GM18858 (cell line): ENCODE measurements at regions not wholly inside any gene's neighbourhood (a gene's known extent, or its start where the extent isn't known, plus 50 kb on each side); places are given as distances from the start of the nearest gene placed in this dataset.
A peak's percentile ranks its signal among the peaks of the same experiment; 100 is the strongest.
"Not testable (repeated sequence)": the region's sequence is repeated elsewhere in the genome, so short reads cannot be mapped to it uniquely, and the experiment has no call there.

Experiments used
- ATAC-seq: cut with Tn5 transposase; IDR thresholded peaks from one replicate; pipeline ENCODE4 v1.9.1; 2021; ENCODE audit not compliant: unreplicated experiment

DNA sequence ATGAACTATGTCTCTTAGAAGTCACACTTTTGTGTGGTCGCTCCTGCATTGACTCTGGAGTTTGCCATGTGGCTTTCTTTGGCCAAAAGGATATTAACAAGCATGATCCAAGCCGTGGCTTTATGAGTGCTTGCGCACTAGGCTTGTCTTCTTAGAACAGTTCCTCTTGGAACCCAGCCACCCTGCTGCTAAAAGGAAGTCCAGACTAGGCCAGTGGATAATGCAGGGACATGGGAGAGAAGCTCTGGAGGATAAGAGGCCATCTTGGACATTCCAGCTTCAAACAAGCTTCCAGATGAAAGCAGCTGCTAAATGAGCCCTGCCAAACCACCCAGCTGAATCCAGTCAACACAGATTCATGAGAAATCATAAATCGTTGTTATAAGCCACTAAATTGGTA is 346.4 kb downstream of the CDC5L start:
- no peak for ATAC-seq

DNA sequence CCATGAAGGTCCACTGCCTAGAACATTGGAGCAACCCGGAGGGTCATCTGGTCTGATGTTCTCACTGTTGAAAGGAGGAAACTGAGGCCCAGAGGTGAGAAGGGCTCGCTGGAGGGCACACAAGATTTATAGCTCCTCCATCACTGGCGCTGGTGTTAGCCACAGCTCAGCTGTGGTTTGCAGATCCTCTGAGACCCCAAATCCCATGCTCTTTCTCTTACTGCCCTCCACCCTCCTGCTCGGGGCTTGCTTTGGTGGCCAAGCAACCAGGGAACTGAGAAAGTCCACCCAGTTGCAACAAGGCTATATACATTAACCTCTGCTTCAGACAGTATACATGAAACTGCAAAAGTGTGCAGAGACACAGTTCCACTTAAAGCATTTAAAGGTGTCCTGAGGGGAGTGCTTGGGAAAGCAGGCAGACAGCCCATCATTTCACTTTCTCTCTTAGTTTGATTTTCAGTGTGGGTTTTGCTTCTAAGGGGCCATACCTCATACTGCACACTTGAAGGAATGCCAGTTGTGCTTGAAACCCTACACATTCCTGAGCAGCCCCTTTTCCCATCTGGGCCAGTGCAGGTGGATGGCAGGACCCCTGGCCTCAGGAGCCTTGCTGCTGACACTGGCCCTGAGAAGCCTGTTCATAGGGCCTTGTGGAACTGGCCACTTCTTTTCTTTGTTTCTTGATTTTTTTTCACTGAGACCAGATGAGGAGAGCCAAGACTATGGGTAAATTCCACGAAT is 347.6 kb downstream of the CDC5L start:
- ATAC-seq = no peak

DNA sequence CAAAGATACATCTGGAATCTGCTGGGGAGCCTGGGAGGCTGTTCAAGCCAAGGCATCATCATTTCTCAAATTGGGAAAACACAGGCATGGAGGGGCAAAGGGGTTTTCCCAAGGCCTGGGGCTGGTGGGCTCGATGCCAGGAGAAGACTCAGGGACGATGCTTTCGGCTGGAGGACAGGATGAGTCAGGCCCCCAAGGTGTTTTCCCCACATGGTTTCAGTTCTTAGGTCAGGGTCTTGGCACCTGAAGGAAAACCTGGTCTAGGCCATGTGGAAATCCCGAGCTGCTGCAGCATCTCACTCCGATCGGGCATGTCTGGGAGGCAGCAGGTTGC is 348.1 kb downstream of the CDC5L start:
- no peak for ATAC-seq

DNA sequence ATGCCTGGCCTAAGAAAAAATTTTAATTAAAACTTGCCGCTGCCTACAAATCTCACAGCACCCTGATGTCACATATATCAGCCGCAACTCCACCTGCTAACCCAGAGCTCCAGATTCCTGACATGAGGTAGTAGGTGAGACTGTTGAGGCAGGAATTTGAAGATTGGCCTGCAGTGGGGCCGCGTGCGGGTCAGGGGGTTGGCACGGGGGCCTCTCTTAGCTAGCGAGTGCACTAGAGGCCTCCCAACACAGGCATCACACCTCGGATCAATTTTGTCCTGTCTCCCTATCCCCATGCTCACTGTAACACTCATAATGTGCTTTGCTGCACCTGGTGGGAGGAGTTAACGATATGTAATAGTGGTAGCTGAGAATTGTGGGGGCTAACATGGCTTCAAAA is 349.8 kb downstream of the CDC5L start:
- ATAC-seq = no peak

DNA sequence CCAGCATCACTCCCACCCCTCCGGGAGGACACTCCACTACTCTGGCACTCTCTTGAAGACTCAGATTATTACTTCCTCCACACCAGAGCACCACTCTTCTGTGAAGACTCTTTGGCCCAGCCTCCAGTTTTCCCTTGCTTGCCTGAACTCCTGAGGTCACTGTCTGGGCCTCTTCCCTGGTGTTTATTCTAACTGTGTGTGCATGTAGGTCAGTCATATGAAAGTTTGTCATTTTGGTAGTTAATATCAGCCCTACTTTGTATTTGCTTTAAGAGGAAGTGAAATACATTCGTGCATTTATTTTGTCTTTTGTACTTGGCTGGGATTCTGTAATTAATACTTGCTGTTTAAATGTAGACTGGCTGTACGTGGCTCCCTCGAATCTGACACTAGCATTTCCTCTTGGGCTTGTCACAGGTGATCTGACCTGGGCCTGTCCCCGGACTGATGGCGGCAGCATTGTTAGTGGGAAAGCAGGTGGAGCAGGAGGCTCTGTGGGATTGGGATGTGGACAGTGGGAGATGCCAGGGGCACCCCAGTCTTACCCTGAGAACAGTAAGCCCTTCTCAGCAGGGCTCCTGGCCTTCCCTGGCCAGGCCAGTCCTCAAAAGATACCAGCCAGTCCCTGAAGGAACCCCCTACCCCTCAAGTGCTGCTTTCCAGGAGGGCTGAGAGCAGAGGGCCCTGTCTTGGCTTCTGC is 350.5 kb downstream of the CDC5L start:
- peak; percentile 33 for ATAC-seq

DNA sequence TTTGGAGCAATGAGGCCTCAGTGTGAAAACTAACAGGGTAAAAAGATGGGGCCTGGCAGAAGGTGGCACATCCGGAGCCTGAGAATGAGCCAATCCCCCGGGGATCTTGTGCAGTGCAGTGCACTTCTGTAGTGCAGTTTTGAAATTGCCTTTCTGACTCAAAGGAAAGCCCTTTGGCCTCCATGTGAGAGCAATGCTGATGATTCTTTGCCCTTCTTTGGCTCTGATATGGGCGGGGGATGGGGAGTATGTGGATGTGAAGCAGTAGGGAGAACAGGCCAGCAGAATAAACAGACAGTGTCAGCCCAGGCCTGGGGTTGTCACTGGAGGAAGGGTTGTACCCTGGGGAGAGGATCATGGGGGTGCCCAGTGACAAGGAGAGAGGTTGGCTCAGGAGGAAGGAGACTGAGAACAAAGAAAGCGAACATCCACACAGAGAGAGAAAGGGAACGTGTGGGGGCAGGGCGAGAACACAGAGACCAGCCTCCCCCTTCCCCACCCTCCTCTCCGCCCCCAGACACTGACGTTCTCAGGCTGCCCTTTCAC is 351.2 kb downstream of the CDC5L start:
- peak; percentile 33 for ATAC-seq

DNA sequence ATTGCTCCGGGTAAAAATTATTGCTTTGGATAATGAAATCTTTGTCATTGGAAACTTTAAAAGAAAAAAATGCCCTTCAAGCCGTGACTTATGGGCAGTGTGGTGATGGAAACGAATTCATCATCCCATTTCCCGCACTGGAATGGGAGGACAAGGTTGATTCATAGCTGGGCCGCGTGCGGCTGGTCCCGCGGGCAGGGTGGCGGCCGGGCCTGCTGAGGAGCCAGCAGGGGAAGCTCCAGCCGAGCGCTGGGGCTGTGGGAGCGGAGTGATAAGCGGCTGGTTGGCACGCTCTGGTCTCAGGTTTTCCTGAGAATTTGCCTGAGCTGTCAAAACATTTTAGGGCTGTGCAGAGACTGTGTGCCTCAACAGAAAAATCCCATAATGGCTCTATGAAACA is 351.7 kb downstream of the CDC5L start:
- no peak for ATAC-seq

DNA sequence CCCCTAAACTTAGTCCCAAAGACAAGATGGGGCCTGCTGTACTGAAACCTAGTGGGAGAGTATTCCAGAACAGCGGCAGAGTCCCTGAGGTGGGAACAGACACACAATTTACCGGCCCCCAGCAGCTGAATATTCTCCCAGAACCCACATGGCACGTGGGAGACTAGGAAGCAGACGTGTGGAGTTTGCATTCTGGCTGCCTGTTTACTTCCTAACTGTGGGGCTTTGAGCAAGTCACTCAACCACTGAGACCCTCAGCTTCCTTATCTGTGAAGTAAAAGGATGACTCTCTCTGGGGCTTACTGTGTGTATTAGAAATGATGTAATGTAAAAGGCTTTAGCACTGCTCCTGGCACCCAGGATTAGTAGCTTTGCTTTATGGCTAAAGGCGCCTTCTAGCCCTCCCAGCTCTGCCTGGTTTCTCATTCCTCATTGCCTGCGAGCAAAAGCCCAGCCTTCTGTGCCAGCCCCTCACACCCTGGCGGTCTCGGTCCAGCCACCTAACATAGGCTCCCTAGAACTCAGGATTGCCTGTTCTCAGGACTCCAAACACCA is 353.1 kb downstream of the CDC5L start:
- ATAC-seq = no peak

DNA sequence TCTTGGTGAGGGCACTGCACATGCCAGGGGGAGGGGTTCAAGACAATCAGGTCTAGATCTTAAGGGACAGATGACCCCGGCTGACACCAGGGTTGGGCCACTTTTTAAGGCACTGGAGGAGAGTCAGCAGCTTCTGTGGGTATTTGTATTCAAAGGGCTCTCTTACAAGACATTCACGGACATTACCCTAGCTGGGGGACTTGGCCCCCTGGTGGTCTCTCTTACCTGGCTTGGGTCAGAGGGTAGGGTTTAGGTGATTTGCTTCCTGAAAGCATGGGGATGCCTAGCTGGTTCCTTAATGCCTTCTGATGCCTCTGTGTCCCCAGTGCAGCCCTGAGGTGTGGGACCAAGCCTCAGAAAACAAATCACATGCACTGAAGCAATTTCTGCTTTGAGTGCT is 354.7 kb downstream of the CDC5L start:
- no peak for ATAC-seq

DNA sequence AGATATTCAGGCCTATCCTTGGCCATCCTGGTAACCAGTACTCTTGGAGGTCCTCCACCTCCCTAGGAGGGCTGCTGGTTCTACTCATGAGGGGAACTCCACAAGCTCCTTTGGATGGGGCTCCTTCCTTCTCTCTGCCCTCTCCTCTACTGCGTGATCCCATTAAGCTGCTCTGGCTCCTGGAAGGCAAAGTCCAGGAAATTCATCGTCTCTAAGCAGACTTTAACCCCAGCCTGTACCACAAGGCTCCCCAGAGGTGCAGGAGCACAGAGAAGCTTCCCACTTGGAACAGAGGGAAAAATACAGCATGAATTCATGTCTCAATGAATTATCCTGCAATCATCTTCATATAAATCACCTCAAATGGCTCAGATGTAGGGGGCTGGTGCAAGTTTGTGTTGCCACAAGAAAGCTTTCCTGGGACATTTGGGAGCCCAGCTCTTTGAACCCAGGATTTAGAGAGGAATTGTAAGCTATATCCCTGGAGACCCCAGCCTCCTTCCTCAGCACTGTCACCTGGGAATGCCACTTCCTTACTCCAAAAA is 355.4 kb downstream of the CDC5L start:
- ATAC-seq = no peak

DNA sequence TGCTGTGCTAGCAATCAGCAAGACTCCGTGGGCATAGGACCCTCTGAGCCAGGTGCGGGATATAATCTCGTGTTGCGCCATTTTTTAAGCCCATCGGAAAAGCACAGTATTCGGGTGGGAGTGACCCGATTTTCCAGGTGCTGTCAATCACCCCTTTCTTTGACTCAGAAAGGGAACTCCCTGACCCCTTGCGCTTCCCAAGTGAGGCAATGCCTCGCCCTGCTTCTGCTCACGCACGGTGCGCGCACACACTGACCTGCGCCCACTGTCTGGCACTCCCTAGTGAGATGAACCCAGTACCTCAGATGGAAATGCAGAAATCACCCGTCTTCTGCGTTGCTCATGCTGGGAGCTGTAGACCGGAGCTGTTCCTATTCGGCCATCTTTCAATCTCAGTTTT is 372.6 kb downstream of the CDC5L start:
- not testable (repeated sequence) for ATAC-seq

DNA sequence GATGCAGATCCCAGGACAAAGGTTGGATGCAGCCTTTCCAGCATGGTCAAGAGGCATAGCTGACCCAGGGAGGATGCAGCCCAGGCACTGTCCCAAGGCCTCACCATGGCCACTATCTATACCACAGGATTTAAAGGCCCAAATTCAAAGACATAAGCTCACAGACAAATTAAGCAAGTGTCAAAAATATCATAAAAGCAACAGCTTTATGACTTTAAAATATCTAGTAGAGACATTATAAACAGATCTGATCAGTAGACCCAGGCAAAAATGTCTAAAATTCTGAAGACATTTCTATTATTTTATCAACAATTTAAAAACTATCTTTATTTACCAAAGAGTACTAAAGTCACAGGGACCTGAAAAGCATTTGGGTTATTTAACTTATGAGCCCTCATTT is 373.5 kb downstream of the CDC5L start:
- ATAC-seq = no peak

DNA sequence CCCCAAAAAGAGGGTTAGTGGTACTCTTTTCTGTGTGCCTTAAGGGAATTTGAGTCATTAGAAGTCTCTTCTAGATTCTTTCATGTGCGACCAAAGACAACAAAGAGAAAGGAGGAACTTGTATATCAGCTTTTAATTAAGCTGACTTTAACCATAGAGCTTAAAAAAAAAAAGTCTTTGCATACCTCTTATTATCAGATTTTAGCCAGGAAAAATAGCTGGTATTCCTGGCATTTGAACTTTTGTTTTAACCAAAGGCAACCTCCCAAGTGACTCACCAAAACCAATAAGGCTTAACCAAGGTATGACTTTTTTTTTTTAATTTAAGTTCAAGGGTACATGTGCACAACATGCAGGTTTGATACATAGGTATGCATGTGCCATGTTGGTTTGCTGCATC is 375.0 kb downstream of the CDC5L start:
- ATAC-seq = no peak

DNA sequence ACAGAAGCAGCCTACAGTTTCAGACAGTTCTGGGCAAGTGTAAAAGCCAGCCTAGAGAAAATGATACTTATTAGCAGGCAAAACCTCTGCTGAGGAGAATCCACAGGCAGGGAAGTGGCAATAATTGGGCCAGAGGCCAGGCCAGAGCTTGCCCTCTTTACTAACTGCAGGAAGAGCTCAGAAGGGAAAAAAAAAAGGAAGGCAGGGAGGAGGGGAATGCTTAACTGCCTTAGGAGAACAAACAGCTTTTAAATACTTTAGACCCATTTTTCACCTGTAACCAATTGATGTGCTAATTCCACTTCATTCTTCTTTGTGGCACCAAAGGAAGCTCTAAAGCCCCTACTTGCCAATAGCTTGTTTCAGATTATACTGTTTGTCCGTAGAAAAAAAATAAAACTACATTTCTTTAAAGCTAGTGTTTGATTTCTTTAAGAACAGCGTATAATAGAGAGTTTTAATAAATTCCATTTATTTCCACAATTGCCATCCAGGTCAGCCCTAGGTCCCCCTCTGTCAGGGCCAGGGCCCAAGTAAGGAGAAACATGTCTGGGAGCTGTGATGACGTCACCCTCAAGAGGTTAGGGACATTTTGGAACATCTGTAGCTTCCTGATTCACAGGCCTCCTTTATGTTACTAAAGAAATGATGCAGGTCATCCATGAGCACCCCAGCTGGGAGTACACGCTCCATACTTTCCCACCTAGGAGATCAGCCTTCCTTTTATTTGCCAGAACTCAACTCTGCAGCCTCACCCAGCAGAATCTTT is 384.3 kb downstream of the CDC5L start:
- no peak for ATAC-seq

DNA sequence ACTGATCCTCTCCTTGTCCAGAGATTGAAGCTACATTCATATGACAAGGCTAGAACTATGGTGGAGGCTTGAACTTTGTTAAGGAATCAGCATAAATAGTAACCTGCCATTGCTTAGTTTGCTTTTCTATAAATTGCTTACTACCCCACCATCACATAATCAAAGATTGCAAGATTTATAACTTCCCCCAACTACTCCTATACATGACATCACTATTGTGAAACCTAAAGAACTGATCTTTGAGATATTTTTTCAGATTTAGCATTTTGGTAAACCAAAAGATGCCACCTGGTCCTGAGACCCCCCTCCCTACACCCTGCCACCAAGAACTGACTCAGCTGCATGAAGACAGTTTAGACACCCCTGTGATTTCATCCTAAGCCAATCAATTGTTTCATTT is 385.3 kb downstream of the CDC5L start:
- no peak for ATAC-seq

DNA sequence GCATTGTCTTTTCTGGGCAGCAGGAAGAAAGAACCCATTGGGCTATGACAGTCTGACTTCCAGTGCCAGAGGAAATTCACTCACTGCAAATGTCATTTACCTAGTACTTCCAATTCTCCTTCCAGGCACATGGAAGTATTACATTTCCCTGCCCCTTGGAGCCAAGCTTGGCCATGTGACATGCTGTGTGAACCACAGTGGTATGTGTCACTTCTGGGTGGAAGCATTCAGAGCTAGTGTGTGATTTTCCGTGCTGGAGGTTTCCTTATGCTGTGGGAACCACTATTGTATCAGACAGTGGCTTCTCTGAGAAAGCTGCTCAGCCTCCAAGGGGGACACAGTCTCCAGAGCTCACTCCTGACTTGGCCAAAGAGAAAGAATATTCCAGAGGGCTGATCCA is 387.6 kb downstream of the CDC5L start:
- no peak for ATAC-seq

DNA sequence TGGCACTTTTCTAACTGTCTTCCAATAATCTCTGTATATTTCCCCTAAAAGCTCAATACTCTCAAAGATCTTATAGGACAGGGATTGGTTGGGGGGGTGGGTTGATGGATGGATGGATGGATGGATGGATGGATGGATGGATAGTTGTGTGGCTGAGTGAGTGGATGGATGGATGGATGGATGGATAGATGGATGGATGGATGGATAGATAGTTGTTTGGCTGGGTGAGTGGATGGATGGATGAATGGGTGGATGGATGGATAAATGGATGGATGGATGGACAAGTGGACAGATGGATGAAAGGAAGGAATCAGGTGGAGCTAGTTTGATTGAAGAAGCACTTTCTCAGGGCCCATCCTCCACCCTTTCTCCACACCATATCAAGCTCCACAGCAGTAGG is 388.8 kb downstream of the CDC5L start:
- ATAC-seq = no peak

DNA sequence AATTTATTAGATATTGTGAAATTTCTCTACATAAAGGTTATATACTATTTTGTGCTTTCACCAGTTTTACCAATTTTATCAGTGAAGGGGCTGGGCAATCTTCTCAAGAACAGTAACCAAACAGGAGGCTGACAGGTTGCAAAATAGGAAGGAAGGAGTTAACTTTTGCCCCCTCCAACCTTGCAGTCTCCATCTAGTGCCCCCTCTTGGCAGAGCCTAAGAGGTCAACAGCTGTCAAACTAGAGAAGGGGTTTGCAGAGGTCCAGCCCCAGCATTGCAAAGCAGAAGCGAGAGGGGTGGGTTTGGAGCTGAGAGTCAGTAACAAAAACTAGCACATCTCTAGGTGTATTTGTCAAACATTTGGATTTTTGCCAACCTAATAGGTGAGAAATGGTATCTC is 391.0 kb downstream of the CDC5L start:
- ATAC-seq = no peak
